Mucosa of stomach (tissue), 1 donor: ENCODE measurements at regions not wholly inside any gene's neighbourhood (a gene's known extent, or its start where the extent isn't known, plus 50 kb on each side); places are given as distances from the start of the nearest gene placed in this dataset.
"Not testable (repeated sequence)": the region's sequence is repeated elsewhere in the genome, so short reads cannot be mapped to it uniquely, and the experiment has no call there.

ENCODE experiments used
- H3K27me3 ChIP-seq: one replicate; pipeline ENCODE4 v1.7.0; 2013; ENCODE audit warnings: mild to moderate bottlenecking, low read length; ENCODE audit not compliant: control insufficient read depth, insufficient read depth
- H3K36me3 ChIP-seq: one replicate; pipeline ENCODE4 v1.7.0; 2013; ENCODE audit warnings: low read length; ENCODE audit not compliant: control insufficient read depth, insufficient read depth
- H3K4me1 ChIP-seq: one replicate; pipeline ENCODE4 v1.7.0; 2013; ENCODE audit warnings: mild to moderate bottlenecking, low read length; ENCODE audit not compliant: control insufficient read depth, insufficient read depth
- H3K4me3 ChIP-seq: one replicate; pipeline ENCODE4 v1.7.0; 2013; ENCODE audit warnings: low read length
- H3K9ac ChIP-seq: one replicate; pipeline ENCODE4 v1.7.0; 2013; ENCODE audit warnings: mild to moderate bottlenecking, low read length, moderate library complexity
- H3K9me3 ChIP-seq: one replicate; pipeline ENCODE4 v1.7.0; 2013; ENCODE audit warnings: mild to moderate bottlenecking, low read length, moderate library complexity; ENCODE audit not compliant: control insufficient read depth
- donor health status: Pancreatic carcinoma.

DNA sequence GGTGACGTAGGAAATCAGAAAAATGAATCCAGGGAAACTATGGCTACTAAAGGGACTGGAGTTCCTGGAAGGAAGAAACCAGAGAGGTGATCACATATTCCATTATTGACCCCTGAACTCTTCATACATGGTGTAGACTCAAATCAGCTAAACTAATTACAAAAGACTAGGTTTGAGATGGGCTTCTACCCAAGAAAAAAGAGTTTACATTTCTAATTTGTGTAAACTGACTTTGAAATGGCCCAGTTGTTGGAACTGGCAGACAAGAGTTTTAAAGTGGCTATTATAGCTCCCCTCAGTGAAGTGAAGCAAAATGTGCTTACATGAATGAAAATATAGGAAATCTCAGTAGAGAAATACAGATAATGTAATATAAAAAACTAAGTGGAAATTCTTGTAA, 1619.4 kb upstream of the SEL1L start:
- no peaks in the 10 kb centered on the region for H3K4me1 ChIP-seq
- H3K36me3 ChIP-seq: no peaks in the 10 kb centered on the region
- H3K27me3 ChIP-seq: no peaks in the 10 kb centered on the region
- no peak overlapping the region for H3K4me3 ChIP-seq
- H3K9me3 ChIP-seq: no peaks in the 10 kb centered on the region
- no peak overlapping the region for H3K9ac ChIP-seq

DNA sequence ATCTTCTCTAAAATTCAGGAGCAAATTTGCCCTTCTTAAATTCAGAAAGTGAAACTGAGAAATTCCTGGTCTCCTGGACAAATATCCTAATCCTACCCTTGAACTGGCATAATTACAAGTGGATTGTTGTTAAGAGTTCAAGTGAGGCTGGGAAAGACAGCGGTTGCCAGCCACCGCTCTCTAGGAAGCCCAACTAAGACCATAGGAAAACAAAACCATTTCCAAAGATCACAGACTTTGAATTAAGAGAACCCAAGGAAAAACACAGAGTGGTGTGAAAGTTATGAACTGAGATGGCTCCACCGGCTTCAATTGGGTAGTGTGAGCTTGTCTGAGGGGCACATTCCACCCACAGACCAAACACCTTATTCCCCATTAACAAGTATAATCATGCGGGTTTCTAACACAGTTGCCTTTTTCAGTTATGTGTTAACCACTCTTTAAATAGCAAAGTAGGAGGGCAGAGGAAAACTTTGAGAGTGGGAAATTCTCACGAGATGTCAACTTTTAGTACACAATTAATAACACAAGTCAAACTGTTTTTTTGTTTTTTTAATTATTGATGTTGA, 1628.8 kb upstream of the SEL1L start:
- H3K36me3 ChIP-seq: no peaks in the 10 kb centered on the region
- no peak overlapping the region for H3K4me3 ChIP-seq
- no peak overlapping the region for H3K9ac ChIP-seq
- no peaks in the 10 kb centered on the region for H3K9me3 ChIP-seq
- H3K27me3 ChIP-seq: no peaks in the 10 kb centered on the region
- H3K4me1 ChIP-seq: no peaks in the 10 kb centered on the region

DNA sequence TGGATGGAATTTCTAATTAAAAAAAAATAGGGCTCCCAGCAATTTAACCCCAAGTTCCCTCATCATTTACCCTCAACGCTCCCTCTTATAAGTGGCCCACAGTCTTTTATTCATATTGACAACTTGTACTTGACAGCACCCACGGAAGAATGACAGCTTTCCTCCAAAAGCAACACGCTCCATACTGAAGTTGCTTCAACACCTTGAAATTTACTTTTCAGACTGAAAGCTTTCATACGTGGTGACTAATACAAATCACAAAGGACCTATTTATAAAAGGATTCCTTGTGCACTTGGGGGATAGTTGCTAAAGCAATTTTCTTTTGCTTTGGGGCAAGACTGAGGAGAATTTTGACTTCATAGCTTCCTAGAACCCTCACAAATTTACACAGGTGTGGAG, 1629.4 kb upstream of the SEL1L start:
- Histone ChIP-seq H3K4me3 (no peak overlapping the region), H3K4me1 (no peaks in the 10 kb centered on the region), H3K27me3 (no peaks in the 10 kb centered on the region), H3K9me3 (no peaks in the 10 kb centered on the region), H3K9ac (no peak overlapping the region), H3K36me3 (no peaks in the 10 kb centered on the region)

DNA sequence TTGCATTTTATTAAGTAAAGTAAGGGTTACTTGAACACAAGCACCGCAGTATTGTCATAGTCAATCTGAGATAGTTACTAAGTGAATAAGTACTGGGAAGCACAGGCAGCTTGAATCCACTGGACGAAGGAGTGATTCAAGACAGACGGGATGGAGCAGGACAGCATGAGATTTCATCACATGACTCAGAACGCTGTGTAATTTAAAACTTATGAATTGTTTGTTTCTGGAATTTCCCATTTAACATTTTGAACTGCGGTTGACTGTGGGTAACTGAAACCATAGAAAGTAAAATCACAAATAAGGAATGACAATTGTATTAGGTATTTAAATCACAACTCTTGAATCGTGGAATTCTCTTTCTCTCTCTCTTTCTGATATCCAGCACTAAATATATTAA, 1630.4 kb upstream of the SEL1L start:
- no peaks in the 10 kb centered on the region for H3K36me3 ChIP-seq
- H3K9me3 ChIP-seq: no peaks in the 10 kb centered on the region
- no peaks in the 10 kb centered on the region for H3K27me3 ChIP-seq
- no peaks in the 10 kb centered on the region for H3K4me1 ChIP-seq
- no peak overlapping the region for H3K9ac ChIP-seq
- H3K4me3 ChIP-seq: no peak overlapping the region

DNA sequence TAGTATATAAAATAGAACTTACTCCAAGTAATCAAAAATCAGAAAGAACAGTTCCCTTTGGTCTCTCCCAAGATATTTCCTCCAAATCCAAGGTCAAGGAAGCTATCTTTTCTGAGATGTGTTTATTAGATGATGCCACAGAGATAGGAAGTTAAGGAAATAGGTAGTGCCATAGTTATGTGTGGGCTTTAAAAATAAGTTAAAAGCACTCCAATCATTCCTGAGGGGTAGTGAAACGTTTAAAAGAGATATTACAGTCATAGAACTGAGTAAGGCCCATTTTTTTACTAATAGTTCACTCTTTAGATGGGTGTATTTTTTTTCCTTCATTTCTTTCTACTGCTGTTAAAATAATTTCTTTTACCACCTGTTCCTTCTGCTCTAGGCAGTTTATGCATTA, 1630.9 kb upstream of the SEL1L start:
- H3K4me3 ChIP-seq: no peak overlapping the region
- no peaks in the 10 kb centered on the region for H3K36me3 ChIP-seq
- no peaks in the 10 kb centered on the region for H3K9me3 ChIP-seq
- H3K9ac ChIP-seq: no peak overlapping the region
- H3K4me1 ChIP-seq: no peaks in the 10 kb centered on the region
- H3K27me3 ChIP-seq: no peaks in the 10 kb centered on the region

DNA sequence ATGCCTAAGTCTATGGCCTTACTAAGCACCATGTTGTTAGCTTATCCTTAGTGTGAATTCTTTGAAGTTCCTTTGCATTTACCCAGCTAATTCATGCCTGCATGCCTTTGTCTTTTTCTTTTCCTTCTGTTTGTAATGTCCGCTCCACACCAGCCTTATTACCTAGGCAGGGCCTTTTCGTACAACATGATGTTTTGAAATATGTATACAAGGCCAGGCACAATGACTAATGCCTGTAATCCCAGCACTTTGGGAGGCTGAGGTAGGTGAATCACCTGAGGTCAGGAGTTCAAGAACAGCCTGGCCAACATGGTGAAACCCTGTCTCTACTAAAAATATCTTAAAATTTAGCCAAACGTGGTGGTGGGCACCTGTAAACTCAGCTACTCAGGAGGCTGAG, 1636.5 kb upstream of the SEL1L start:
- Histone ChIP-seq H3K9me3 (no peaks in the 10 kb centered on the region), H3K9ac (no peak overlapping the region), H3K4me1 (no peaks in the 10 kb centered on the region), H3K27me3 (no peaks in the 10 kb centered on the region), H3K36me3 (no peaks in the 10 kb centered on the region), H3K4me3 (no peak overlapping the region)

DNA sequence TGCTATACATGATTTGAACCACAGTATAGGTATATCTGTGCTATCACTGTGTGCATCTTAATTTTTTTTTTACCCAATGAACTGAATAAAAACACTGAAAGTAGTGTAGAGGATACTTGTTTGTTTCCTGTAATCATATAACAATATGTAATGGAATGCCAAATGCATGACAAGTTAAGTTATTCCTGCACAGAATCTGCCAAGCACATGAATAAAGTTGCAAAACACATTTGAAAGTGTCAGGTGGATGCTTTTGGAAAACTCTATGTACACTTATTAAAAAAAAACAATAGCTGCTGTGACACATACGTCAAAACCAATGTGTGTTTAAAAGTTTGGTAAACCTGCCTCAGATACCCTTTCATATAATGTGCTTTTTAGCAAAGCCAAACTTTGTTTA, 1638.1 kb upstream of the SEL1L start:
- no peaks in the 10 kb centered on the region for H3K27me3 ChIP-seq
- H3K4me3 ChIP-seq: no peak overlapping the region
- H3K4me1 ChIP-seq: no peaks in the 10 kb centered on the region
- H3K36me3 ChIP-seq: no peaks in the 10 kb centered on the region
- no peaks in the 10 kb centered on the region for H3K9me3 ChIP-seq
- H3K9ac ChIP-seq: no peak overlapping the region

DNA sequence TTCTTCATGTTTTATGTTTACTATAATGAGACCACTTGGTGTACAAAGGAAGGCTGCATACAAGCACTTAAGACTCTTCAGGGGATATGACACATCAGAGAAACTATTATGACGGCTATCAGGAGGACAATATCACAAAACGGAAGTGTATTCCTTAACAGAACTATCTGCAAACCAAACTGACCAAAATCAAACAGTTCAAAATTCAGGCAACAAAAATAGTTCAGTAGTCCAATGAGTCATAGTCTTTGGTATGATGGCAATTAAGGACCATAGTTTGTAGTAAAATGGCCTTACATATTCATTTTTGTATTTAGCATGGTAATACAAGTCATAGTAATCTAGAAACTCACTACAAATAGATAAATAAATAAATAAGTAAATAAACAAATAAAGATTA, 1638.7 kb upstream of the SEL1L start:
- H3K9ac ChIP-seq: no peak overlapping the region
- H3K9me3 ChIP-seq: no peaks in the 10 kb centered on the region
- H3K4me3 ChIP-seq: no peak overlapping the region
- no peaks in the 10 kb centered on the region for H3K4me1 ChIP-seq
- no peaks in the 10 kb centered on the region for H3K36me3 ChIP-seq
- no peaks in the 10 kb centered on the region for H3K27me3 ChIP-seq

DNA sequence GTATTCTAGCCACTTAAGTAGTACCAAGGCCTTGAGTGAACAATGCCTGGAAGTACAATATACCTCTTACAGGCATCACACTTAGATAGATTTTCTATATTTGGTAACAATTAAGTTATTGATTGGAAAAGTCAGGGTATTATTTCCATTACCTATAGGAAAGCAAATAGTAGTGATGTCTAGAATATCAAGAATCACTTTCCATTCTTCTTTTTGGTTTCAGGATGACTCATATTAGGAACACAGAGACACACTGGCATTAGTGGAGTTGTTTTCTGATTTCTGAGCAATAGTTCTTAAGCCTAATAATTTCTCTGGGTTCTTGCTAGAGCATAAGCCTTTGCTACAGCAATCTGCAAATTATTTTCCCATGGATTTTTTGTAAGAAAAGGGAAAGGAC, 1640.0 kb upstream of the SEL1L start:
- Histone ChIP-seq H3K9ac (no peak overlapping the region), H3K4me1 (no peaks in the 10 kb centered on the region), H3K4me3 (no peak overlapping the region), H3K9me3 (no peaks in the 10 kb centered on the region), H3K27me3 (no peaks in the 10 kb centered on the region), H3K36me3 (no peaks in the 10 kb centered on the region)

DNA sequence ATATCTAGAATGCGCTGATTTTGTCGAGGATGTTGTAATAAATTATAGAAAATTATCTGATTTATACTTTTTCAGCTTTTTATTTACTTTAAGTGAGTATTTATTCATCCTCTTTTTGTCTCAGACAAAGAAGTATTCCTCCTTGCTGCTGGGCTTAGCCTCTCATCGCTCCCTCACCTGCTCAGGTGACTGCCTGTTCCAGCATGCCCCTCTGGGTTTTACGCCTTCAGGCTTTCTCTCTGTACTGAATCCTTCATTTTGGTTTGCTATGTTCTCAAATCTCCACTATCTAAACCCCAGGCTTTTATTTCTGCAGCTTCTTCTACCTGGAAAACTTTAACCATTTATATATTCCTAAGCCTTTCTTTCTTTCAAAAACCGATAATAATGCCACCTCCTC, 1650.9 kb upstream of the SEL1L start:
- H3K4me3 ChIP-seq: no peak overlapping the region
- H3K9me3 ChIP-seq: no peaks in the 10 kb centered on the region
- H3K36me3 ChIP-seq: no peaks in the 10 kb centered on the region
- no peaks in the 10 kb centered on the region for H3K4me1 ChIP-seq
- H3K27me3 ChIP-seq: no peaks in the 10 kb centered on the region
- H3K9ac ChIP-seq: no peak overlapping the region

DNA sequence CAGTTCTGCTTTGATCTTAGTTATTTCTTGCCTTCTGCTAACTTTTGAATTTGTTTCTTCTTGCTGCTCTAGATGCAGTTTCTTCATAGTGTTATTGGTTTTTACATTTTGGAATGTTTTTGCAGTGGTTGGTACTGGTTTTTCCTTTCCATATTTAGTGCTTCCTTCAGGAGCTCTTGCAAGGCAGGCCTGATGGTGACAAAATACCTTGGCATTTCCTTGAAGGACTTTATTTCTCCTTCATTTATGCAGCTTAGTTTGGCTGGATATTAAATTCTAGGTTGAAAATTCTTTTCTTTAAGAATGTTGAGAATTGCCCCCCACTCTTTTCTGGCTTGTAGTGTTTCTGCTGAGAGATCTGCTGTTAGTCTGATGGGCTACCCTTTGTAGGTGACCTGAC, 1654.7 kb upstream of the SEL1L start:
- H3K27me3 ChIP-seq, H3K9ac ChIP-seq, H3K9me3 ChIP-seq, H3K36me3 ChIP-seq, H3K4me1 ChIP-seq, H3K4me3 ChIP-seq: not testable (repeated sequence)

DNA sequence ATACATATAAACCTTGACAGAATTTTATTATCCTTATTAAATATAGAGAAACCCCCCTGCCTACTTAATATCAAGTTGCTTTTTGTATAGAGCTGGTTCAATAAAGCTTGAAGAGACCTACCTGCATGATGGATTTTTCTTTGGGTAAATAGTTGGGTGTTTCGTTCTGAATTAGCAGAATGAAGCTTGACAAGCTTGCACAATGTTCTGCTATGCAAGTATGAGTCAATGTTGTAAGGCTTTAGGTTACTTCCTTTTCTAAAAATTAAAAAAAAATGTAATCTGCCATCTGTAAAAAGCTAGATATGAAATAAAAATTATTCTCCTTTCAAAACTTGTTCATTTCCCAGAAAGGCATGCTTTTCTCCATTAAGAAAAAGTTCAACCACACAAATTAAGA, 1662.6 kb upstream of the SEL1L start:
- no peaks in the 10 kb centered on the region for H3K4me1 ChIP-seq
- H3K4me3 ChIP-seq: no peak overlapping the region
- H3K9ac ChIP-seq: no peak overlapping the region
- no peaks in the 10 kb centered on the region for H3K36me3 ChIP-seq
- no peaks in the 10 kb centered on the region for H3K27me3 ChIP-seq
- no peaks in the 10 kb centered on the region for H3K9me3 ChIP-seq

DNA sequence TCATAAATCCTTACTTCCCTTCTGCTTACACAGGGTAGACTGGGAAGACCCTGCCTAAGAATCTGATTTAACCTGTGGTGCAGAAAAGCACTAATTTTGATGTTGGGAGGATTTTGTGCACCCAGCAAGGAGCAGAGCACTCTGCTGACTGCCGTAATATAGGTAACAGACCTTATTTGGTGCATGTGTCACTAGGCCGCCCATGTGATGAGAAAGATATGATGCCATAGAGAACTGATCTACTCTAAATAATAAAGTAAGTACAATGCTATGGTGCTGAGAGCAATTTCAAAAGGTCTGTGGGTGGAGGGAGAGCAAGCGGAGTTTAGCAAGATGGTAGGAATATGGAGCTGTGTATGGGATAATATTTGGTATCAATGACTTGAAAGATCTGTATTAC, 1663.6 kb upstream of the SEL1L start:
- no peaks in the 10 kb centered on the region for H3K9me3 ChIP-seq
- H3K27me3 ChIP-seq: no peaks in the 10 kb centered on the region
- H3K4me3 ChIP-seq: no peak overlapping the region
- H3K9ac ChIP-seq: no peak overlapping the region
- H3K36me3 ChIP-seq: no peaks in the 10 kb centered on the region
- no peaks in the 10 kb centered on the region for H3K4me1 ChIP-seq
